ENCODE measurements at regions not wholly inside any gene's neighbourhood (a gene's known extent, or its start where the extent isn't known, plus 50 kb on each side); places are given as distances from the start of the nearest gene placed in this dataset.

GRCh38 chr18:67875944-67876343, 359.4 kb upstream of the DSEL start:
- no peak for DNase-seq (ENCODE audit: extremely low read depth, insufficient read length)
- Histone ChIP-seq H3K36me3 (ENCODE audit: control insufficient read depth, insufficient read depth, low read length) (no peaks in the 10 kb centered on the region), H3K27me3 (replicated peaks; ENCODE audit: control insufficient read depth, insufficient read depth, low read length) (no peaks in the 10 kb centered on the region), H3K4me3 (replicated peaks; ENCODE audit: low read depth, low read length) (no peak overlapping the region)
- TF ChIP-seq CTCF (IDR thresholded peaks at IDR 0.05; ENCODE audit: insufficient read depth, low read length, poor library complexity, severe bottlenecking), result no peak

- no peaks in the 10 kb centered on the region for H3K27me3 ChIP-seq (replicated peaks; ENCODE audit: control insufficient read depth, insufficient read depth, low read length)
- no peak for DNase-seq (ENCODE audit: extremely low read depth, insufficient read length)
- no peak for TF ChIP-seq CTCF (IDR thresholded peaks at IDR 0.05; ENCODE audit: insufficient read depth, low read length, poor library complexity, severe bottlenecking)
- no peak overlapping the region for H3K4me3 ChIP-seq (replicated peaks; ENCODE audit: low read depth, low read length)
- H3K36me3 ChIP-seq (ENCODE audit: control insufficient read depth, insufficient read depth, low read length), result no peaks in the 10 kb centered on the region
Measured at GRCh38 chr18:67875060-67875459, 358.5 kb upstream of the DSEL start.

GRCh38 chr18:67865400-67865799, 348.9 kb upstream of the DSEL start:
- DNase-seq (ENCODE audit: extremely low read depth, insufficient read length), result no peak
- Histone ChIP-seq H3K4me3 (replicated peaks; ENCODE audit: low read depth, low read length) (no peak overlapping the region), H3K27me3 (replicated peaks; ENCODE audit: control insufficient read depth, insufficient read depth, low read length) (no peaks in the 10 kb centered on the region), H3K36me3 (ENCODE audit: control insufficient read depth, insufficient read depth, low read length) (no peaks in the 10 kb centered on the region)
- no peak for TF ChIP-seq CTCF (IDR thresholded peaks at IDR 0.05; ENCODE audit: insufficient read depth, low read length, poor library complexity, severe bottlenecking)

GRCh38 chr18:67864677-67865340, 348.3 kb upstream of the DSEL start:
- no peak for TF ChIP-seq CTCF (IDR thresholded peaks at IDR 0.05; ENCODE audit: insufficient read depth, low read length, poor library complexity, severe bottlenecking)

GRCh38 chr18:67862069-67862468, 345.5 kb upstream of the DSEL start:
- TF ChIP-seq CTCF (IDR thresholded peaks at IDR 0.05; ENCODE audit: insufficient read depth, low read length, poor library complexity, severe bottlenecking), result no peak
- no peak for DNase-seq (ENCODE audit: extremely low read depth, insufficient read length)
- no peaks in the 10 kb centered on the region for H3K27me3 ChIP-seq (replicated peaks; ENCODE audit: control insufficient read depth, insufficient read depth, low read length)
- no peak overlapping the region for H3K4me3 ChIP-seq (replicated peaks; ENCODE audit: low read depth, low read length)
- H3K36me3 ChIP-seq (ENCODE audit: control insufficient read depth, insufficient read depth, low read length), result no peaks in the 10 kb centered on the region

More at GRCh38 chr18:67864677-67865340, 348.3 kb upstream of the DSEL start:
- no peaks in the 10 kb centered on the region for H3K27me3 ChIP-seq (replicated peaks; ENCODE audit: control insufficient read depth, insufficient read depth, low read length)
- no peak overlapping the region for H3K4me3 ChIP-seq (replicated peaks; ENCODE audit: low read depth, low read length)
- DNase-seq (ENCODE audit: extremely low read depth, insufficient read length), result no peak
- H3K36me3 ChIP-seq (ENCODE audit: control insufficient read depth, insufficient read depth, low read length), result no peaks in the 10 kb centered on the region

- no peak for TF ChIP-seq CTCF (IDR thresholded peaks at IDR 0.05; ENCODE audit: insufficient read depth, low read length, poor library complexity, severe bottlenecking)
- Histone ChIP-seq H3K27me3 (replicated peaks; ENCODE audit: control insufficient read depth, insufficient read depth, low read length) (no peaks in the 10 kb centered on the region), H3K36me3 (ENCODE audit: control insufficient read depth, insufficient read depth, low read length) (no peaks in the 10 kb centered on the region), H3K4me3 (replicated peaks; ENCODE audit: low read depth, low read length) (no peak overlapping the region)
- DNase-seq (ENCODE audit: extremely low read depth, insufficient read length), result no peak
Measured at GRCh38 chr18:67854340-67854739, 337.8 kb upstream of the DSEL start.

Data from GM06990 (cell line).